ENCODE measurements at regions not wholly inside any gene's neighbourhood (a gene's known extent, or its start where the extent isn't known, plus 50 kb on each side); places are given as distances from the start of the nearest gene placed in this dataset.
A peak's percentile ranks its signal among the peaks of the same experiment; 100 is the strongest.

GRCh38 chr4:30860978-30861377 is 140.8 kb downstream of the PCDH7 start:
- WGBS (ENCODE audit: missing lambda C conversion rate) = 19% methylated on average over 3 of the region's 3 CpGs
- no peak overlapping the region for H3K27ac ChIP-seq
- FAIRE-seq = no peak
- DNase-seq (ENCODE audit: low read depth in 1 of 2, low spot score in 1 of 2) = no peak
- ChIA-PET CTCF (no interaction called here), POLR2A (no interaction called here)
- no peaks in the 10 kb centered on the region for H3K4me1 ChIP-seq
- H3K4me3 ChIP-seq = no peak overlapping the region
- no peak overlapping the region for H3K4me2 ChIP-seq
- TF ChIP-seq TP53 (CRISPR knock-in tag; IDR thresholded peaks at IDR 0.05) = no peak
- TF ChIP-seq MAFK (IDR thresholded peaks at IDR 0.05; ENCODE audit: partially characterized antibody) = peak; percentile 48
- TF ChIP-seq ATOH8 (CRISPR knock-in tag; IDR thresholded peaks at IDR 0.05; ENCODE audit: low read depth) = no peak
- ATAC-seq = no peak
- H3K9me3 ChIP-seq = no peaks in the 10 kb centered on the region

- no peak for DNase-seq (ENCODE audit: low read depth in 1 of 2, low spot score in 1 of 2)
- no peak for FAIRE-seq
- CTCF ChIA-PET = no interaction called here
- Histone ChIP-seq H3K9me3 (no peaks in the 10 kb centered on the region), H3K4me2 (no peak overlapping the region), H3K4me1 (no peaks in the 10 kb centered on the region), H3K27ac (no peak overlapping the region), H3K4me3 (no peak overlapping the region)
- ATAC-seq = no peak
- 6% methylated on average over 1 of the region's 1 CpG for WGBS (ENCODE audit: missing lambda C conversion rate)
- no peak for TF ChIP-seq RNF2 (IDR thresholded peaks at IDR 0.05; ENCODE audit: borderline replicate concordance, low read depth)
- no peak for TF ChIP-seq E2F6 (IDR thresholded peaks at IDR 0.05; ENCODE audit: borderline replicate concordance, low read depth)
- TF ChIP-seq MYC (IDR thresholded peaks at IDR 0.05; ENCODE audit: borderline replicate concordance, low read length) = no peak
- no peak for TF ChIP-seq PBX3 (IDR thresholded peaks at IDR 0.05)
- no peak for TF ChIP-seq NPAS2 (CRISPR knock-in tag; IDR thresholded peaks at IDR 0.05; ENCODE audit: borderline replicate concordance)
- no peak for TF ChIP-seq EHMT2 (IDR thresholded peaks at IDR 0.05; ENCODE audit: low read depth)
- POLR2A ChIA-PET = no interaction called here
Measured at GRCh38 chr4:30862196-30862595, 142.0 kb downstream of the PCDH7 start.

GRCh38 chr4:30863021-30863420 is 142.9 kb downstream of the PCDH7 start:
- Histone ChIP-seq H3K4me2 (no peak overlapping the region), H3K4me1 (no peaks in the 10 kb centered on the region), H3K4me3 (no peak overlapping the region), H3K27ac (no peak overlapping the region), H3K9me3 (no peaks in the 10 kb centered on the region)
- no peak for TF ChIP-seq CHD4 (IDR thresholded peaks at IDR 0.05; ENCODE audit: borderline replicate concordance)
- TF ChIP-seq RAD21 (conservative IDR thresholded peaks at IDR 0.05 in 1 of 2, IDR thresholded peaks at IDR 0.05 in 1 of 2) = no peak
- no peak for TF ChIP-seq CBX2 (IDR thresholded peaks at IDR 0.05; ENCODE audit: borderline replicate concordance, low read depth)
- no peak for TF ChIP-seq EHMT2 (IDR thresholded peaks at IDR 0.05; ENCODE audit: low read depth)
- FAIRE-seq = no peak
- ChIA-PET CTCF (no interaction called here), POLR2A (no interaction called here)
- ATAC-seq = no peak
- DNase-seq (ENCODE audit: low read depth in 1 of 2, low spot score in 1 of 2) = no peak
- 33% methylated on average over 2 of the region's 2 CpGs for WGBS (ENCODE audit: missing lambda C conversion rate)

- ChIA-PET CTCF (no interaction called here), POLR2A (no interaction called here)
- FAIRE-seq = no peak
- H3K27ac ChIP-seq = no peak overlapping the region
- WGBS (ENCODE audit: missing lambda C conversion rate) = 7% methylated on average over 3 of the region's 3 CpGs
- no peak for TF ChIP-seq KDM5A (IDR thresholded peaks at IDR 0.05)
- no peak for TF ChIP-seq HOXB13 (CRISPR knock-in tag; IDR thresholded peaks at IDR 0.05; ENCODE audit: low read depth)
- TF ChIP-seq SMC3 (IDR thresholded peaks at IDR 0.05) = no peak
- TF ChIP-seq TP53 (CRISPR knock-in tag; IDR thresholded peaks at IDR 0.05) = no peak
- no peak for TF ChIP-seq SREBF2 (IDR thresholded peaks at IDR 0.05)
- TF ChIP-seq TFCP2L1 (CRISPR knock-in tag; IDR thresholded peaks at IDR 0.05) = no peak
- no peak for TF ChIP-seq HEYL (CRISPR knock-in tag; IDR thresholded peaks at IDR 0.05)
- no peak for TF ChIP-seq RNF2 (IDR thresholded peaks at IDR 0.05; ENCODE audit: borderline replicate concordance, low read depth)
- no peak for TF ChIP-seq FOSL2 (IDR thresholded peaks at IDR 0.05)
- no peak for TF ChIP-seq FOSL2 (CRISPR knock-in tag; IDR thresholded peaks at IDR 0.05)
- no peak for TF ChIP-seq FOSB (CRISPR knock-in tag; IDR thresholded peaks at IDR 0.05)
- no peak for TF ChIP-seq HOXB5 (CRISPR knock-in tag; IDR thresholded peaks at IDR 0.05)
- TF ChIP-seq PBX3 (IDR thresholded peaks at IDR 0.05) = no peak
- no peak for TF ChIP-seq CBX2 (IDR thresholded peaks at IDR 0.05; ENCODE audit: borderline replicate concordance, low read depth)
- no peak for TF ChIP-seq GATA3 (IDR thresholded peaks at IDR 0.05; ENCODE audit: borderline replicate concordance)
- no peak for TF ChIP-seq HDAC2 (IDR thresholded peaks at IDR 0.05)
- TF ChIP-seq POLR2A (IDR thresholded peaks at IDR 0.05; ENCODE audit: low read length) = no peak
- no peak for TF ChIP-seq RCOR1 (IDR thresholded peaks at IDR 0.05; ENCODE audit: low read depth, low read length)
- no peak for TF ChIP-seq RFX5 (IDR thresholded peaks at IDR 0.05)
- TF ChIP-seq RARB (CRISPR knock-in tag; IDR thresholded peaks at IDR 0.05) = no peak
- TF ChIP-seq ZNF302 (CRISPR knock-in tag; IDR thresholded peaks at IDR 0.05) = no peak
- no peak overlapping the region for H3K4me2 ChIP-seq
- no peaks in the 10 kb centered on the region for H3K9me3 ChIP-seq
- no peak for DNase-seq (ENCODE audit: low read depth in 1 of 2, low spot score in 1 of 2)
- no peaks in the 10 kb centered on the region for H3K4me1 ChIP-seq
- no peak overlapping the region for H3K4me3 ChIP-seq
- ATAC-seq = no peak
Measured at GRCh38 chr4:30865691-30866090, 145.5 kb downstream of the PCDH7 start.
